Ureter (tissue), 1 donor: ENCODE measurements at regions not wholly inside any gene's neighbourhood (a gene's known extent, or its start where the extent isn't known, plus 50 kb on each side); places are given as distances from the start of the nearest gene placed in this dataset.

ENCODE experiments used
- DNase-seq: peaks from one replicate; pipeline ENCODE4 v3.0.0-alpha.2; 2020; ENCODE audit warnings: low spot score
- donor health status: DM: yes; HTN: yes; CAD: no.

DNA sequence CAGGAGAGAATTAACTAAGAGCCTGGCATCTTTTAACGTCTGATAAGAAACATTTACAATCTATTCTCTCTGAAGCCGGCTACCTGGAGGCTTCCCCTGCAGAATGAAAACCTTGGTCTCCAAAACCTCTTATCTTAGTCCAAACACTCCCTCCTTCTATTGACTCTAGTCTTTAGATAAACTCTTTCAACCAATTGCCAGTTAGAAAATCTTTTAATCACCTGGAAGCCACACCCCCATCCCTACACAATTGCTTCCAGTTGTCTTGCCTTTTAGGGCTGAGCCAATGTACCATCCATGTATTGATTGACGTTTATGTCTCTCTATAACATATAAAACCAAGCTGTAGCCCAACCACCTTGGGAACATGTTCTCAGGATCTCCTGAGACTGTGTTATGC, 1343.1 kb upstream of the C9orf72 start:
- no peak for DNase-seq

DNA sequence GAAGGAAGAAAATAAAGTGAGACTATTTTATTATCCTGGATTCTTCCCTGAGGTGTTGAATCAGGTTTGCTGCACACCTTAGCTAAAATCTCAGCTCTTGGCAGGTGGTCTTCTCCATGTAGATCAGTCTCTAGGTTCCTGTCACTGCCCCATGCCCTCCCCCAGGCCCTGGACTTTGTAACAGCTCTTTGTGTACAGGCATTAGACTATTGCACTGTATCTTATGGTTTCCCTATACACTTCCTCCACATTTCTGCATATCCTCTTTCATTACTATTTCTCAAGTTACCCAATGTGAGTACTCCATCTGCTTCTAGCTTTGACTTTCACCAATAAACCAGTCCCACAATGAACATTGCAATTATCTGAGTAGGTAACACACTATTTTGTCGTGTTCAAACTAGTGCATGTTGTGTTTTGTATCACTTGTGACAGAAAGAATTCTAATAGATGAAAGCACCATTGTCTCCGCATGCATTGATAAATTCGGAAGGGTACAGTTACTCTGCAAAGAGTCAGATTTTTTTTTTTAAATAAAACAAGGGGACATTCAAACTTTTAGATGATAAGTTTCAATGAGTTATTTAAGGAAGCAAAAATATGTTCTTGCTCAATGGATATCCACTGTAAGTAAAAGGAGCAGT, 1348.7 kb upstream of the C9orf72 start:
- DNase-seq = no peak

DNA sequence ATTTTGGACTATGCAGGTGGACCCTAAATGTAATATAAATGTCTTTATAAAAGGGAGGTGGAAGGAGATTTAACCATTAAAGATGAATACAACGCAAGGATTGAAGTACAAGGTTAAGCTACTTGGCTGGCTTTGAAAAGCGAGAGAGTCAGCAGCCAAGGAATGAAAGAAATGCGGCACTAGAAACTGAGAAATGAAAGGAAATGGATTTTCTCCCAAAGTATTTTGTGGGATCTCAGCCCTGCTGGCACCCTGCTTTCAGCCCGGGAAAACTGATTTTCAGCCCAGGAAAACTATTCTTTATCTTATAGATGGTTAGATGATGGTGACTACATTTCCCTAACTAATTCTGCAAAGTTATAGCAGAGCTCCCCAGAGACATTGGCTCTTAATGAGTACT, 1349.6 kb upstream of the C9orf72 start:
- DNase-seq = no peak

- no peak for DNase-seq
Observed at GRCh38 chr9:28923351-28923750, 1350.1 kb upstream of the C9orf72 start.

- DNase-seq = no peak
Observed at GRCh38 chr9:28925157-28925556, 1351.9 kb upstream of the C9orf72 start.

DNA sequence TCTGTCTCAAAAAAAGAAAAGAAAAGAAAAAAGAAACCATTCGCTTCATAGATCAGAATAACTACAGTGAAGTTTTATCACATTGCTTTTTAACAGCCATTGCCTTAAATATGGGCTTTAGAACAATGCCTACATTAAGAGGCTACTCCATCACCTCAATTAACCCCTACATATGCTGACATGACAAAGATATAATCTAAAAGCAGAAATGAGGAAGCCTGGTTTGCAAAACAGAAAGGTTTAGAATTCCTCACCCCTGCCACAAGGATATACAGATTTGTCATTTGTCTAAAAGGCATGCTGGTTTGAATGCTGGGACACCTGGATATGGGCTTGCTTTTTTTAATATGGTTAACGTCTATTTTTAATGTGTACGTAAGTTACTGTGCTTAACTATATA, 1353.0 kb upstream of the C9orf72 start:
- no peak for DNase-seq

GRCh38 chr9:28927691-28928090, 1354.4 kb upstream of the C9orf72 start:
- DNase-seq = no peak

GRCh38 chr9:28929433-28929832, 1356.2 kb upstream of the C9orf72 start:
- no peak for DNase-seq

GRCh38 chr9:28930766-28931165, 1357.5 kb upstream of the C9orf72 start:
- no peak for DNase-seq

DNA sequence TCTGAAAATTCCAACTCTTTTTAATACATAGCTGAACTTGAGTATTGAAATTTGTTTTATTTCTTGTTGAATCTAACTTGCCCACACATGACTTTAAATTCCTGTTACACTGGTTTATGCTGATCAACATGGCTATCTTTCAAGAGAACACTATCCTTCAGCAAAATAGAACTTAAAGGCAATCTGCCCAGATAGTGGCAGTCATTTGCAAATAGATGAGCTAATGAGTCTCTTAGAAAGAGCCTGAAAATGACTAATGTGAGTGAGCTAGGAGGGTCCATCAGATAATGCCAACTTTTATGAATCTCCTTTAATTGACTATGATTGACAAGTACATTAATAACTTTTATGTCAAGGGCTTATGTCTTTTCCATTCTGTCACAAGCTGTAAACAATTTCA, 1360.8 kb upstream of the C9orf72 start:
- no peak for DNase-seq

DNA sequence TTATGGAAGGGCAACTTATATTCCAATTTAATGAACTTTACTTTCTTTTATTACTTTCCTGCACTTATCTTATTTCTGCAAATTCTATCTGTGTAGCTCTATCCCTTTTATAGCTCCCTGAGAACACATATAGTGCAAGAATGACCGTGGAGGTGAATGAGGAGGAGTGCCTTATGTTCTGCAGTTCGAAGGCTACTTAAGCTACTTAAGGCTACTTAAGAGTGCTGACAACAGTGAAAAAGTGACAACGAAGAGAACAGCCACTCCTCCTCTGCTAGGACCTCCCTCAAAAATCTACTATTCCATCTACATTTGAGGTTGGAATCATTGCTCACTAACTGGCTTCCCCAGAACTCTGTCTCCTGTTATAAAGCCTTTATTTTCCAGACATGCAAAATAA, 1365.7 kb upstream of the C9orf72 start:
- no peak for DNase-seq

DNA sequence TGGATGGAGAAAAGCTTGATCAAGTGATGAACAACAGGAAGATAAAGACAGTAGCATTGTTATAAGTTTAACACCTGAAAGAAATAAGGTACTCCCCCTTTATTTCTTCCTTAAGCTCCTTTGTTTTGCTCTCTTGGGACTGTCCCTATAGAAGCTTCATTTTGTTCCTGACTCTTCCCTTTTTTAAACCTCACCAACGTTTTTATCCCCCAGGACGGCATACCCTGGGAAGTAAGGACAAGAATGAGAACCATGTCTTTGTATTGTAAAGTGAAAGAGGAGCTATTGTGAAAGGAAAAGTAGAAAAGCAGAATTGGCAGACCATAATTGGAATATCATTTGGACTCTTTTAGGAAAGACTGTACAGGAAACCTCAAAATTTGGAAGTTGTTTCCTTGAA, 1368.6 kb upstream of the C9orf72 start:
- DNase-seq = no peak

DNA sequence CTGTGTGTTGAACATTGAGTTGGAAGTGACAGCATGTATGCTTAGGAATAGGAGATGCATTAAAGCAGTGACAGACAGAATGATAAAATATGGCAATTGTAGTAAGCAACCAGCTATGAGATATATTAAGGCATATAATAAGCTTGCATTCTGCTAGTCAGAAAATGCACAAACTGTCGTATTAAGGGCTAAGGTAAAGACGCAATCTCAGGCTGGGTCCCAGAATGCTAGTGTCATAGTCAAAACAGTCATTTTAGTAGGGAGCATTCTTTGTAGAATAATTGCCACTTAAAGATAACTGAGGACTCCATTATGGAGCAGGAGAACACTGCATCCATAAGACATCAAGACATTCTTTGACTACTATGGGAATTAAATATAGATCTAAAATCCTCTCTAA, 1369.7 kb upstream of the C9orf72 start:
- no peak for DNase-seq

DNA sequence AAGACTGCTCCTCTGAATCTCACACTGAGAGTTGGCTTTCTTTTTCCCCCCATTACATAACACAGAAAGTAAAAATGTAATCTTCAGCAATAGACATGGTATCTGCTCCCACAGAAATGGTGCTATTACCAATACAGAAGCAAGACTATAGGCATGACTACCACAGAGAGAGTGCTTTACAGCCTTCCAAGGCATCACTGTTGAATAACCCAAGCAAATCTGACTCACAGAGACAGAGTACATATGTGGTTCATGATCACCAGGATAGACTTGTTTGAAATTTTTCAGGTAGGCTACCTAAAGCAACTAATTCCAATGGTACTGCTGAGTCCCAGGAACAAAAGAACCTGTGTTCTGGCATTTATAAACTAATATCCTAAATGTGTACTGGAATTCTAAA, 1373.4 kb upstream of the C9orf72 start:
- no peak for DNase-seq

DNA sequence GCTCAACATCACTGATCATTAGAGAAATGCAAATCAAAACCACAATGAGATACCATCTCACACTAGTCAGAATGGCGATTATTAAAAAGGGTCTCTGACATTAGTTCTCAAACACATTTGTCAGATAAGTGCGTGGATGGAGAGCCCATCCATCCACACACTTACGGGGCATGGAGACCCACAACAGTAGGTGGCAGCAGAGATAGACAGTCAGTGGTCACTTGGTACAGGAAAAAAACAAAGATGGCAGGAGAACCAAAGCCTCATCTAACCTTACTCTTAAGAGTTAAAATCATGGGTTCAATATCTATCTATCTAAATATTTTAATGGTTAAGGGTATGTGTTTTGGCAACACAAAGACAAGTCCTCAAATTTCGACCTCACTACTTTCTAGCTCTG, 1378.7 kb upstream of the C9orf72 start:
- DNase-seq = no peak

GRCh38 chr9:28956116-28956880, 1383.0 kb upstream of the C9orf72 start:
- DNase-seq = no peak

GRCh38 chr9:28960602-28961001, 1387.3 kb upstream of the C9orf72 start:
- DNase-seq = no peak

DNA sequence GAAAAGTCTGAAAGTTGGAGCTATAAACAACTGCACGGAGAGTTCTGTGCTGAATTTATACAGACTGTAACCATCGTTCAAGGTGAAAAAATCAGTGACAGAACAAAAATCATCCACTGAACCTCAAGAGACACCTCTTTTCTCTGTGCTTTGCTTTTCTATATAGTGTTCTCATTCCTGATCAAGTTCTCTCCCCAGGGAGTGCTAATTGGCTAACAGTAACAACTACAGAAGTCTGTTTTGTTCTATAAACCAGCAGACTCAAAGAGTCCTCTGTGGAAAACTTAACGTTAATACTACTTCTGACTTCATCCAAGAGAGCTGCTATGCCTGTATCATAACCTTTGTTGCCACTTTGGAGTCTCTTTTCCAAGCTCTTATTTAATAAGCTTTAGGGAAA, 1388.3 kb upstream of the C9orf72 start:
- no peak for DNase-seq

- DNase-seq = no peak
Observed at GRCh38 chr9:28967226-28967625, 1393.9 kb upstream of the C9orf72 start.

GRCh38 chr9:28970241-28970654, 1397.0 kb upstream of the C9orf72 start:
- DNase-seq = no peak

DNA sequence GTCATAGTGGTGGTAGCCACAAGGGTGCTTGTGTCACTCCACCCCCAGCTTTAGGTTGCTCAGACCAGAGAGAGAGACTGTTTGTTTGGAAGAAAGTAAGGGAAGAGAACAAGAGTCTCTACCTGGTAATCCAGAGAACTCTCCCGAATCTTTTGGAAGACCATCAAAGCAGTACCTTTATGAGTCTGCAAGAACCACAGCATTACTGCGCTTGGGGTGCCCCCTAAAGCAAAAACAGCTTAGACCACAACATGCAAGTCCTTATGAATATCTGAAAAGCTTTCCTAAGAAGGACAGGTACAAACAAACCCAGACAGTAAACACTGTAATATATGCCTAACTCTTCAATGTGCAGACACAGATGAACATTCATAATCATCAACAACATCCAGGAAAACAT, 1398.6 kb upstream of the C9orf72 start:
- DNase-seq = no peak

- no peak for DNase-seq
Observed at GRCh38 chr9:28976250-28976649, 1403.0 kb upstream of the C9orf72 start.

GRCh38 chr9:28976684-28977083, 1403.4 kb upstream of the C9orf72 start:
- no peak for DNase-seq

- DNase-seq = no peak
Observed at GRCh38 chr9:28981129-28981528, 1407.8 kb upstream of the C9orf72 start.
